SK-N-SH (cell line): ENCODE measurements at regions not wholly inside any gene's neighbourhood (a gene's known extent, or its start where the extent isn't known, plus 50 kb on each side); places are given as distances from the start of the nearest gene placed in this dataset.

Experiments
- CTCF ChIA-PET: fragments of 300-600, 350-600 bp; formaldehyde crosslinking; extraction: SDS; loops from one replicate; lab custom pipeline; 2021; lab: Yijun Ruan, JAX
- POLR2A ChIA-PET: fragments of 350-600 bp; sonication (Branson Sonifier 250); formaldehyde crosslinking; extraction: SDS; loops from one replicate; lab custom pipeline; 2020; ENCODE audit warnings: antibody characterized with exemption, inconsistent platforms; lab: Yijun Ruan, JAX
- DNase-seq: peaks from one replicate; pipeline ENCODE4 v3.0.0; 2012
- H2AFZ ChIP-seq: fragments of 200-600 bp; sonication (generic); 2 replicates; pipeline ENCODE4 v1.8.1; 2016; ENCODE audit warnings: antibody characterized with exemption, mild to moderate bottlenecking, low read depth
- H3F3A ChIP-seq: fragments of 200-600 bp; sonication (generic); replicated peaks from 2 replicates; pipeline ENCODE3; 2016; ENCODE audit warnings: antibody characterized with exemption, mild to moderate bottlenecking; ENCODE audit not compliant: insufficient read depth
- H3K27ac ChIP-seq, 2 experiments: fragments of 200-500 bp in 1 of 2; fragments of 200-600 bp in 1 of 2; sonication (Bioruptor generic) in 1 of 2; sonication (generic), shearing (Covaris generic) in 1 of 2; 2 replicates each; pipeline versions ENCODE4 v1.5.1 to v1.6.1; 2014 to 2016; ENCODE audit warnings: low read depth in 2 of 2, inconsistent platforms in 1 of 2, low read length in 1 of 2, mild to moderate bottlenecking in 1 of 2, mixed read lengths in 1 of 2
- H3K27me3 ChIP-seq: fragments of 200-600 bp; sonication (generic), shearing (Covaris generic); 2 replicates; pipeline ENCODE4 v1.6.1; 2016; ENCODE audit warnings: mixed run types; ENCODE audit not compliant: insufficient read depth
- H3K36me3 ChIP-seq, 2 experiments: fragments of 200-500 bp in 1 of 2; fragments of 200-600 bp in 1 of 2; sonication (Bioruptor generic) in 1 of 2; sonication (generic) in 1 of 2; replicated peaks in 1 of 2; 2 replicates each; pipeline versions ENCODE3 to v1.5.1; 2014 to 2016; ENCODE audit warnings: low read length in 1 of 2, mild to moderate bottlenecking in 1 of 2; ENCODE audit not compliant: insufficient read depth in 2 of 2, control insufficient read depth in 1 of 2
- H3K4me1 ChIP-seq, 2 experiments: fragments of 200-500 bp in 1 of 2; fragments of 200-600 bp in 1 of 2; sonication (Bioruptor generic) in 1 of 2; sonication (generic), shearing (Covaris generic) in 1 of 2; 2 replicates each; pipeline versions ENCODE4 v1.5.1 to v1.6.1; 2014 to 2016; ENCODE audit warnings: low read depth in 1 of 2, low read length in 1 of 2, mixed run types in 1 of 2; ENCODE audit not compliant: insufficient read depth in 2 of 2, control insufficient read depth in 1 of 2
- H3K4me2 ChIP-seq: fragments of 200-600 bp; sonication (generic), shearing (Covaris generic); 2 replicates; pipeline ENCODE4 v1.6.1; 2017; ENCODE audit warnings: mixed run types
- H3K4me3 ChIP-seq, 2 experiments: fragments of 200-500 bp in 1 of 2; fragments of 200-600 bp in 1 of 2; sonication (Bioruptor generic) in 1 of 2; sonication (generic), shearing (Covaris generic) in 1 of 2; 2 replicates each; pipeline versions ENCODE4 v1.5.1 to v1.8.1; 2014 to 2016; ENCODE audit warnings: low read depth in 2 of 2, inconsistent platforms in 1 of 2, low read length in 1 of 2, mild to moderate bottlenecking in 1 of 2, mixed read lengths in 1 of 2, moderate library complexity in 1 of 2
- H3K79me2 ChIP-seq: fragments of 200-600 bp; sonication (generic); 2 replicates; pipeline ENCODE4 v1.8.1; 2017; ENCODE audit warnings: mild to moderate bottlenecking; ENCODE audit not compliant: insufficient read depth
- H3K9ac ChIP-seq: fragments of 200-600 bp; sonication (generic); 2 replicates; pipeline ENCODE4 v1.6.1; 2017; ENCODE audit warnings: mixed run types
- H3K9me2 ChIP-seq: fragments of 200-600 bp; sonication (generic); 2 replicates; pipeline ENCODE4 v1.6.1; 2017; ENCODE audit warnings: mixed run types
- H3K9me3 ChIP-seq: fragments of 200-600 bp; sonication (generic); 2 replicates; pipeline ENCODE4 v1.6.1; 2017; ENCODE audit warnings: mixed run types, mild to moderate bottlenecking, moderate library complexity
- H4K20me1 ChIP-seq: fragments of 200-600 bp; sonication (generic); 2 replicates; pipeline ENCODE4 v1.6.1; 2017; ENCODE audit warnings: mild to moderate bottlenecking, mixed run types; ENCODE audit not compliant: insufficient read depth
- EP300 ChIP-seq, 2 experiments: IDR thresholded peaks; 2 replicates each; pipeline versions ENCODE4 v1.4.0 to v1.6.1; 2012; ENCODE audit warnings: borderline replicate concordance in 1 of 2, low read depth in 1 of 2, low read length in 1 of 2
- FOSL2 ChIP-seq: IDR thresholded peaks from 2 replicates; pipeline ENCODE4 v1.4.0; 2012; ENCODE audit warnings: low read depth, mild to moderate bottlenecking, moderate library complexity, borderline replicate concordance
- FOXJ3 ChIP-seq: sonication (generic); formaldehyde crosslinking; IDR thresholded peaks from 2 replicates; pipeline ENCODE4 v1.5.1; 2020; ENCODE audit warnings: mild to moderate bottlenecking, missing genetic modification reagents
- FOXM1 ChIP-seq: IDR thresholded peaks from 2 replicates; pipeline ENCODE4 v1.4.0; 2012; ENCODE audit warnings: low read depth, mild to moderate bottlenecking
- GABPA ChIP-seq: IDR thresholded peaks from 2 replicates; pipeline ENCODE4 v1.4.0; 2012; ENCODE audit warnings: low read depth, mild to moderate bottlenecking
- GATA2 ChIP-seq: sonication (generic); formaldehyde crosslinking; IDR thresholded peaks from 2 replicates; pipeline ENCODE4 v1.5.0; 2020; ENCODE audit warnings: mild to moderate bottlenecking, missing genetic modification reagents
- IRF3 ChIP-seq: fragments of 150-350 bp; IDR thresholded peaks from 2 replicates; pipeline ENCODE4 v1.6.1; 2016; ENCODE audit warnings: mild to moderate bottlenecking, low read depth, low read length
- MXI1 ChIP-seq: IDR thresholded peaks from 2 replicates; pipeline ENCODE4 v1.6.1; 2012; ENCODE audit warnings: mild to moderate bottlenecking, low read depth, low read length, improper control_type of control experiment
- NFIC ChIP-seq: IDR thresholded peaks from 2 replicates; pipeline ENCODE4 v1.4.0; 2012; ENCODE audit warnings: borderline replicate concordance
- NRF1 ChIP-seq: IDR thresholded peaks from 2 replicates; pipeline ENCODE4 v1.6.1; 2012; ENCODE audit warnings: low read depth, mild to moderate bottlenecking, low read length
- RXRA ChIP-seq: IDR thresholded peaks from 2 replicates; pipeline ENCODE4 v1.4.0; 2012; ENCODE audit warnings: low read depth, mild to moderate bottlenecking, borderline replicate concordance
- SIN3A ChIP-seq: IDR thresholded peaks from 2 replicates; pipeline ENCODE4 v1.6.1; 2012; ENCODE audit warnings: low read depth, mild to moderate bottlenecking, low read length, moderate library complexity, borderline replicate concordance
- SMC3 ChIP-seq: IDR thresholded peaks from 2 replicates; pipeline ENCODE4 v1.6.1; 2012; ENCODE audit warnings: low read depth, low read length, improper control_type of control experiment
- TAF1 ChIP-seq: IDR thresholded peaks from 2 replicates; pipeline ENCODE4 v1.6.1; 2012; ENCODE audit warnings: low read depth, mild to moderate bottlenecking, low read length, moderate library complexity, borderline replicate concordance
- TCF12 ChIP-seq: IDR thresholded peaks from 2 replicates; pipeline ENCODE4 v1.4.0; 2012
- TEAD4 ChIP-seq: IDR thresholded peaks from 2 replicates; pipeline ENCODE4 v1.4.0; 2012; ENCODE audit warnings: mild to moderate bottlenecking, borderline replicate concordance; ENCODE audit not compliant: insufficient read depth
- YY1 ChIP-seq: IDR thresholded peaks from 2 replicates; pipeline ENCODE4 v1.4.0; 2012; ENCODE audit warnings: low read depth, mild to moderate bottlenecking
- ZBTB33 ChIP-seq: IDR thresholded peaks from 2 replicates; pipeline ENCODE4 v1.4.0; 2012; ENCODE audit warnings: low read depth, borderline replicate concordance
- WGBS: methylation state at CpG from one replicate; pipeline ENCODE4 v1.1.6; 2017; ENCODE audit warnings: low lambda C conversion rate; 5-methylcytosine and 5-hydroxymethylcytosine counted together
- TF ChIP-seq, protein P1 (sequence below): IDR thresholded peaks from 2 replicates; pipeline ENCODE4; 2012
- TF ChIP-seq, protein P2 (sequence below): IDR thresholded peaks from 2 replicates; pipeline ENCODE4 v1.4.0; 2012; ENCODE audit warnings: low read depth, borderline replicate concordance
- TF ChIP-seq, protein P3 (sequence below): IDR thresholded peaks from 2 replicates; pipeline ENCODE4 v1.4.0; 2012; ENCODE audit warnings: low read depth

DNA sequence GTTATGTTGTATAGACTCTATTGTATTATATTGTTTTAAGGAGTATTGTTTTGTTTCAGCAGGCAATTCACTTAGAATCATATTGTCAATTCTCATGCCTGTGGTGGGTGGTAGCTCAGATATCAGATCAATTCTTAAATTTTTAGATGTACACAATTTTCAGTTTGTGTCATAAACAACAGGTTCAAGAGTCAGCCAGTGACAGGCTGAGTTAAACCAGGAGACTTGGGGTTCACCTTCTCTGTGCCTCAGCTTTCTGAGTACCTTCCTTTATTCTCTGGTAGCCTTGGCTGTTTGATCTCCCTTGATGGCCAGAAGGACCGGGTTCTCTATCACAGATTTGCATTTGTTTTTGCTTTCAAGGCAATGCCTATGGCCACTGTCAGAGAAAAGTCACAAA, 199.9 kb upstream of the KCNMB2 start:
- Histone ChIP-seq H3K27me3 (no peaks in the 10 kb centered on the region), H3K79me2 (no peaks in the 10 kb centered on the region), H3K9ac (no peak overlapping the region), H3K4me2 (no peak overlapping the region), H2AFZ (no peak overlapping the region), H3K9me2 (no peaks in the 10 kb centered on the region), H3K27ac (no peak overlapping the region), H3K4me3 (no peak overlapping the region), H3K36me3 (no peaks in the 10 kb centered on the region), H4K20me1 (no peaks in the 10 kb centered on the region), H3F3A (peaks cover 4% of the 10 kb centered on the region), H3K4me1 (peaks cover 0 to 3% of the 10 kb centered on the region in 2 experiments; a peak in 1 of 4 replicates), H3K9me3 (no peaks in the 10 kb centered on the region)
- 100% methylated on average over 1 of the region's 1 CpG for WGBS
- CTCF ChIA-PET = interaction anchor here (0.7 kb wide), 1 partner anchor 1433 kb away, joined by 3 read pairs; no protein-coding TSS in a partner anchor
- POLR2A ChIA-PET = no interaction called here
- DNase-seq = no peak
- TF ChIP-seq YY1 (no peak), TAF1 (no peak), SIN3A (no peak), ZBTB33 (no peak)

- Histone ChIP-seq H3K4me1 (peaks cover 0 to 9% of the 10 kb centered on the region in 2 experiments; a peak in 1 of 4 replicates), H4K20me1 (no peaks in the 10 kb centered on the region), H3K9ac (no peak overlapping the region), H3K9me3 (no peaks in the 10 kb centered on the region), H3K27ac (no peak overlapping the region), H3K4me2 (no peak overlapping the region), H3F3A (no peaks in the 10 kb centered on the region), H3K79me2 (no peaks in the 10 kb centered on the region), H3K36me3 (no peaks in the 10 kb centered on the region), H2AFZ (no peak overlapping the region), H3K27me3 (no peaks in the 10 kb centered on the region), H3K9me2 (no peaks in the 10 kb centered on the region), H3K4me3 (no peak overlapping the region)
- WGBS = 65% methylated on average over 2 of the region's 2 CpGs
- ChIA-PET POLR2A (no interaction called here), CTCF (no interaction called here)
- DNase-seq = no peak
- no peak for TF ChIP-seq TEAD4
- TF ChIP-seq TCF12 = no peak
- TF ChIP-seq MXI1 = no peak
- no peak for TF ChIP-seq GABPA
- TF ChIP-seq RXRA = no peak
- TF ChIP-seq, protein P1, sequence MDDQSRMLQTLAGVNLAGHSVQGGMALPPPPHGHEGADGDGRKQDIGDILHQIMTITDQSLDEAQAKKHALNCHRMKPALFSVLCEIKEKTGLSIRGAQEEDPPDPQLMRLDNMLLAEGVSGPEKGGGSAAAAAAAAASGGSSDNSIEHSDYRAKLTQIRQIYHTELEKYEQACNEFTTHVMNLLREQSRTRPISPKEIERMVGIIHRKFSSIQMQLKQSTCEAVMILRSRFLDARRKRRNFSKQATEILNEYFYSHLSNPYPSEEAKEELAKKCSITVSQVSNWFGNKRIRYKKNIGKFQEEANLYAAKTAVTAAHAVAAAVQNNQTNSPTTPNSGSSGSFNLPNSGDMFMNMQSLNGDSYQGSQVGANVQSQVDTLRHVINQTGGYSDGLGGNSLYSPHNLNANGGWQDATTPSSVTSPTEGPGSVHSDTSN = no peak
- TF ChIP-seq, protein P2, sequence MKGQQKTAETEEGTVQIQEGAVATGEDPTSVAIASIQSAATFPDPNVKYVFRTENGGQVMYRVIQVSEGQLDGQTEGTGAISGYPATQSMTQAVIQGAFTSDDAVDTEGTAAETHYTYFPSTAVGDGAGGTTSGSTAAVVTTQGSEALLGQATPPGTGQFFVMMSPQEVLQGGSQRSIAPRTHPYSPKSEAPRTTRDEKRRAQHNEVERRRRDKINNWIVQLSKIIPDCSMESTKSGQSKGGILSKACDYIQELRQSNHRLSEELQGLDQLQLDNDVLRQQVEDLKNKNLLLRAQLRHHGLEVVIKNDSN = no peak
- TF ChIP-seq IRF3 = no peak
- TF ChIP-seq ZBTB33 = no peak
- TF ChIP-seq, protein P3, sequence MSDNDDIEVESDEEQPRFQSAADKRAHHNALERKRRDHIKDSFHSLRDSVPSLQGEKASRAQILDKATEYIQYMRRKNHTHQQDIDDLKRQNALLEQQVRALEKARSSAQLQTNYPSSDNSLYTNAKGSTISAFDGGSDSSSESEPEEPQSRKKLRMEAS = no peak
- TF ChIP-seq FOSL2 = no peak
- TF ChIP-seq NFIC = no peak
- no peak for TF ChIP-seq FOXJ3 (CRISPR knock-in tag)
- TF ChIP-seq GATA2 = no peak
- TF ChIP-seq FOXM1 = no peak
- no peak for TF ChIP-seq NRF1
- TF ChIP-seq EP300 (IDR thresholded peaks at IDR 0.05; ENCODE audit: borderline replicate concordance in 1 of 2, low read depth in 1 of 2, low read length in 1 of 2) = no peak
- TF ChIP-seq SMC3 = no peak
These were observed 195.7 kb upstream of the KCNMB2 start for GRCh38 chr3:178340506-178340905.
